ENCODE measurements at regions not wholly inside any gene's neighbourhood (a gene's known extent, or its start where the extent isn't known, plus 50 kb on each side); places are given as distances from the start of the nearest gene placed in this dataset.

DNA sequence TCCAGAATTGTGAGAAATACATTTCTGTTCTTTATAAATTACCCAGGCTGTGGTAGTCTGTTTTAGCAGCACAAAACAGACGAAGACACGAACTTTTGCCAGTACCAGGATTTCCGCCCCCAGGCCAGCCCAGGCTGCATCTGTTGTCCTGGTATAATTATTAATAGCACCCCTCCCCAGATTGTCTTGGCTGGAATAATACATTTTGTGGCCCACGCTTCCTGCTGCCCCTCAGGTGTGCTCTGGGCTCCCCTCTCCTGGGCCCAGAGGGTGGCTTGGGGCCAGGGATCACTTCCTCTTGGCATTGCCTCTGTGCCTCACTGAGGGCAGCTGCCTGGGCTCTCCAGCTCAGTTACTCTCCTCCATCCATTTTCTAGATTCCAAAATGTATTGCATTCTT, 102.1 kb upstream of the HS6ST1 start:
- Histone ChIP-seq H3K4me2 (ENCODE audit: low read depth, low read length) (no peak overlapping the region), H3K79me2 (ENCODE audit: insufficient read depth, low read length) (no peaks in the 10 kb centered on the region), H4K20me1 (ENCODE audit: insufficient read depth, low read length) (no peaks in the 10 kb centered on the region), H3K4me3 (replicated peaks in 1 of 3; ENCODE audit: insufficient read depth in 1 of 3, low read depth in 2 of 3, low read length in 3 of 3) (no peak overlapping the region), H3K27ac (ENCODE audit: extremely low read length, insufficient read depth, low read length) (no peak overlapping the region), H3K9me3 (ENCODE audit: low read length) (no peaks in the 10 kb centered on the region), H2AFZ (ENCODE audit: low read length) (no peak overlapping the region), H3K27me3 (ENCODE audit: control insufficient read depth in 1 of 2, insufficient read depth in 2 of 2, low read length in 2 of 2) (peaks cover 5 to 25% of the 10 kb centered on the region in 2 experiments; a peak in 3 of 5 replicates), H3K4me1 (ENCODE audit: insufficient read depth, low read length) (no peaks in the 10 kb centered on the region), H3K9ac (ENCODE audit: insufficient read depth, low read depth, low read length) (no peak overlapping the region), H3K36me3 (replicated peaks in 1 of 2; ENCODE audit: control insufficient read depth in 1 of 2, insufficient read depth in 2 of 2, low read length in 2 of 2) (no peaks in the 10 kb centered on the region)
- no peak for DNase-seq (ENCODE audit: low spot score)
- FAIRE-seq, result no peak
- ATAC-seq, result no peak
- POLR2A ChIA-PET, result no interaction called here
- in situ Hi-C loops (cut with HindIII; ENCODE audit: extremely low pct_ligation_motif_present, low pct_unique_long_range_greater_than_20kb) (no loop called here), intact Hi-C loops (cut with micrococcal nuclease; ENCODE audit: unreplicated experiment) (no loop called here)
- WGBS (ENCODE audit: low lambda C conversion rate), result 36% methylated on average over 4 of the region's 4 CpGs
- no TSS peak for BruUV-seq (replicated peaks)
- CTCF ChIA-PET (ENCODE audit: low intra/inter-chr PET ratio, low total read pairs), result no interaction called here
- no peak for TF ChIP-seq ZNF761 (CRISPR knock-in tag; conservative IDR thresholded peaks at IDR 0.05)
- no peak for TF ChIP-seq SCMH1 (CRISPR knock-in tag; IDR thresholded peaks at IDR 0.05; ENCODE audit: borderline replicate concordance)
- no peak for TF ChIP-seq MBNL3 (CRISPR knock-in tag; conservative IDR thresholded peaks at IDR 0.05)
- no peak for TF ChIP-seq AGO2 (optimal IDR thresholded peaks at IDR 0.05; ENCODE audit: low read depth, low read length)
- no peak for TF ChIP-seq FOSL1 (CRISPR knock-in tag; IDR thresholded peaks at IDR 0.05; ENCODE audit: borderline replicate concordance)
- no peak for TF ChIP-seq ZNF12 (CRISPR knock-in tag; IDR thresholded peaks at IDR 0.05)
- no peak for TF ChIP-seq TCF7L2 (IDR thresholded peaks at IDR 0.05; ENCODE audit: low read depth, low read length)
- TF ChIP-seq, protein P1, sequence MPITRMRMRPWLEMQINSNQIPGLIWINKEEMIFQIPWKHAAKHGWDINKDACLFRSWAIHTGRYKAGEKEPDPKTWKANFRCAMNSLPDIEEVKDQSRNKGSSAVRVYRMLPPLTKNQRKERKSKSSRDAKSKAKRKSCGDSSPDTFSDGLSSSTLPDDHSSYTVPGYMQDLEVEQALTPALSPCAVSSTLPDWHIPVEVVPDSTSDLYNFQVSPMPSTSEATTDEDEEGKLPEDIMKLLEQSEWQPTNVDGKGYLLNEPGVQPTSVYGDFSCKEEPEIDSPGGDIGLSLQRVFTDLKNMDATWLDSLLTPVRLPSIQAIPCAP (CRISPR knock-in tag; IDR thresholded peaks at IDR 0.05; ENCODE audit: low read depth), result no peak

DNA sequence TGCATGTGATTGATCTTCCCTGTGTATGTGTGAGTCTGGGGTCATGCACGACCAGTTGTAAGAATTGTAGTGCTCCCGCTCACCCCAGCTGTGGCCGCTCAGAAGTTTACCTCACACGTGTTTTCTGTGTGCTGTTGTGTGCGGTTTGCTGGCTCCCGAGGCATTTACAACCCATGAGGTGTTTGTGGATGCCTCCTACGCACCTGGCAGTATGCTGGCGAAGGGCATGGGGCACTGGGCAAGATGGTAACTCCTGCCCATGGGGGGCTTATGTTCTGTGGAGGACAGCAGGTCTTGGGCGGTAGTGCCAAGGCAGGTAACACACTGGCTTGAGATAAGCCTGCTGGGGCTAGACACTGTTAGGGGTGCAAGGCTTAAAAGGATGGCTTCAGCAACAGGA, 102.6 kb upstream of the HS6ST1 start:
- no peak for FAIRE-seq
- intact Hi-C loops (cut with micrococcal nuclease; ENCODE audit: unreplicated experiment) (no loop called here), in situ Hi-C loops (cut with HindIII; ENCODE audit: extremely low pct_ligation_motif_present, low pct_unique_long_range_greater_than_20kb) (no loop called here)
- POLR2A ChIA-PET, result no interaction called here
- CTCF ChIA-PET (ENCODE audit: low intra/inter-chr PET ratio, low total read pairs), result no interaction called here
- Histone ChIP-seq H3K36me3 (replicated peaks in 1 of 2; ENCODE audit: control insufficient read depth in 1 of 2, insufficient read depth in 2 of 2, low read length in 2 of 2) (no peaks in the 10 kb centered on the region), H3K9me3 (ENCODE audit: low read length) (no peaks in the 10 kb centered on the region), H3K4me2 (ENCODE audit: low read depth, low read length) (no peak overlapping the region), H3K4me1 (ENCODE audit: insufficient read depth, low read length) (no peaks in the 10 kb centered on the region), H3K27me3 (ENCODE audit: control insufficient read depth in 1 of 2, insufficient read depth in 2 of 2, low read length in 2 of 2) (peaks cover 5 to 25% of the 10 kb centered on the region in 2 experiments; a peak in 3 of 5 replicates), H2AFZ (ENCODE audit: low read length) (no peak overlapping the region), H3K4me3 (replicated peaks in 1 of 3; ENCODE audit: insufficient read depth in 1 of 3, low read depth in 2 of 3, low read length in 3 of 3) (no peak overlapping the region), H4K20me1 (ENCODE audit: insufficient read depth, low read length) (no peaks in the 10 kb centered on the region), H3K79me2 (ENCODE audit: insufficient read depth, low read length) (no peaks in the 10 kb centered on the region), H3K9ac (ENCODE audit: insufficient read depth, low read depth, low read length) (no peak overlapping the region), H3K27ac (ENCODE audit: extremely low read length, insufficient read depth, low read length) (no peak overlapping the region)
- no peak for DNase-seq (ENCODE audit: low spot score)
- no TSS peak for BruUV-seq (replicated peaks)
- ATAC-seq, result no peak
- 37% methylated on average over 9 of the region's 9 CpGs for WGBS (ENCODE audit: low lambda C conversion rate)
- no peak for TF ChIP-seq ZNF33A (CRISPR knock-in tag; IDR thresholded peaks at IDR 0.05; ENCODE audit: borderline replicate concordance)
- TF ChIP-seq TAF1 (CRISPR knock-in tag; IDR thresholded peaks at IDR 0.05), result no peak
- no peak for TF ChIP-seq ATF1 (CRISPR knock-in tag; IDR thresholded peaks at IDR 0.05)
- no peak for TF ChIP-seq BCL6 (CRISPR knock-in tag; IDR thresholded peaks at IDR 0.05)
- no peak for TF ChIP-seq PPARG (CRISPR knock-in tag; conservative IDR thresholded peaks at IDR 0.05)
- no peak for TF ChIP-seq MAFK (conservative IDR thresholded peaks at IDR 0.05 in 1 of 2, IDR thresholded peaks at IDR 0.05 in 1 of 2; ENCODE audit: low read length in 2 of 2)
- TF ChIP-seq ESRRA (CRISPR knock-in tag; IDR thresholded peaks at IDR 0.05; ENCODE audit: low read depth), result no peak
- no peak for TF ChIP-seq ZNF660 (CRISPR knock-in tag; IDR thresholded peaks at IDR 0.05; ENCODE audit: borderline replicate concordance, low read depth)
- no peak for TF ChIP-seq KAT8 (CRISPR knock-in tag; IDR thresholded peaks at IDR 0.05)
